HL-60 (cell line): ENCODE measurements at regions not wholly inside any gene's neighbourhood (a gene's known extent, or its start where the extent isn't known, plus 50 kb on each side); places are given as distances from the start of the nearest gene placed in this dataset.

ENCODE experiments used
- TF ChIP-seq, protein P1 (sequence below): IDR thresholded peaks from one replicate; pipeline ENCODE4 v1.5.1; 2011; ENCODE audit warnings: low read length, control low read depth, inconsistent platforms; ENCODE audit not compliant: insufficient read depth
- TF ChIP-seq, protein P2 (sequence below): IDR thresholded peaks from 2 replicates; pipeline ENCODE4 v1.6.1; 2012; ENCODE audit warnings: low read depth; ENCODE audit not compliant: insufficient replicate concordance

DNA sequence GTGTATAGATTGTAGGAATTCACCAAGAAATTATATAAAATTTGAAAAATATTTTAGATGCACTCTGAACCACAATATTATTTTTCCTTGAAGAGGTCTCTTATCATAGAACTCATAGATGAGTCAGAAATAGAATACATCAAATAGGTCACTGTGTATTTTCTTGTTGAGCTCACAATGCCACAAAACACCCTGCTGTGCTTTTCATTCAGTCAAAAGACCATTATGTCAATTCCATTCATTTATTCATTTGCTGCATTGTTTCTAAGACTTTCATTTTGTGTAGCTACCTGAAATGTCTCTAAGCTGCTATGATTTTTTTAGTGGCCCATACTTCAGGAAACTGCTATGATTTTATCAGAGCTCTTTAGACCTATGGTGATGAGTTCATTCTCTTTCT lies 231.9 kb upstream of the AVPR1A start:
- TF ChIP-seq, protein P1, sequence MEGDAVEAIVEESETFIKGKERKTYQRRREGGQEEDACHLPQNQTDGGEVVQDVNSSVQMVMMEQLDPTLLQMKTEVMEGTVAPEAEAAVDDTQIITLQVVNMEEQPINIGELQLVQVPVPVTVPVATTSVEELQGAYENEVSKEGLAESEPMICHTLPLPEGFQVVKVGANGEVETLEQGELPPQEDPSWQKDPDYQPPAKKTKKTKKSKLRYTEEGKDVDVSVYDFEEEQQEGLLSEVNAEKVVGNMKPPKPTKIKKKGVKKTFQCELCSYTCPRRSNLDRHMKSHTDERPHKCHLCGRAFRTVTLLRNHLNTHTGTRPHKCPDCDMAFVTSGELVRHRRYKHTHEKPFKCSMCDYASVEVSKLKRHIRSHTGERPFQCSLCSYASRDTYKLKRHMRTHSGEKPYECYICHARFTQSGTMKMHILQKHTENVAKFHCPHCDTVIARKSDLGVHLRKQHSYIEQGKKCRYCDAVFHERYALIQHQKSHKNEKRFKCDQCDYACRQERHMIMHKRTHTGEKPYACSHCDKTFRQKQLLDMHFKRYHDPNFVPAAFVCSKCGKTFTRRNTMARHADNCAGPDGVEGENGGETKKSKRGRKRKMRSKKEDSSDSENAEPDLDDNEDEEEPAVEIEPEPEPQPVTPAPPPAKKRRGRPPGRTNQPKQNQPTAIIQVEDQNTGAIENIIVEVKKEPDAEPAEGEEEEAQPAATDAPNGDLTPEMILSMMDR = no peak
- TF ChIP-seq, protein P2, sequence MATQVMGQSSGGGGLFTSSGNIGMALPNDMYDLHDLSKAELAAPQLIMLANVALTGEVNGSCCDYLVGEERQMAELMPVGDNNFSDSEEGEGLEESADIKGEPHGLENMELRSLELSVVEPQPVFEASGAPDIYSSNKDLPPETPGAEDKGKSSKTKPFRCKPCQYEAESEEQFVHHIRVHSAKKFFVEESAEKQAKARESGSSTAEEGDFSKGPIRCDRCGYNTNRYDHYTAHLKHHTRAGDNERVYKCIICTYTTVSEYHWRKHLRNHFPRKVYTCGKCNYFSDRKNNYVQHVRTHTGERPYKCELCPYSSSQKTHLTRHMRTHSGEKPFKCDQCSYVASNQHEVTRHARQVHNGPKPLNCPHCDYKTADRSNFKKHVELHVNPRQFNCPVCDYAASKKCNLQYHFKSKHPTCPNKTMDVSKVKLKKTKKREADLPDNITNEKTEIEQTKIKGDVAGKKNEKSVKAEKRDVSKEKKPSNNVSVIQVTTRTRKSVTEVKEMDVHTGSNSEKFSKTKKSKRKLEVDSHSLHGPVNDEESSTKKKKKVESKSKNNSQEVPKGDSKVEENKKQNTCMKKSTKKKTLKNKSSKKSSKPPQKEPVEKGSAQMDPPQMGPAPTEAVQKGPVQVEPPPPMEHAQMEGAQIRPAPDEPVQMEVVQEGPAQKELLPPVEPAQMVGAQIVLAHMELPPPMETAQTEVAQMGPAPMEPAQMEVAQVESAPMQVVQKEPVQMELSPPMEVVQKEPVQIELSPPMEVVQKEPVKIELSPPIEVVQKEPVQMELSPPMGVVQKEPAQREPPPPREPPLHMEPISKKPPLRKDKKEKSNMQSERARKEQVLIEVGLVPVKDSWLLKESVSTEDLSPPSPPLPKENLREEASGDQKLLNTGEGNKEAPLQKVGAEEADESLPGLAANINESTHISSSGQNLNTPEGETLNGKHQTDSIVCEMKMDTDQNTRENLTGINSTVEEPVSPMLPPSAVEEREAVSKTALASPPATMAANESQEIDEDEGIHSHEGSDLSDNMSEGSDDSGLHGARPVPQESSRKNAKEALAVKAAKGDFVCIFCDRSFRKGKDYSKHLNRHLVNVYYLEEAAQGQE = no peak
